Left colon (tissue), 2 donors: ENCODE measurements at regions not wholly inside any gene's neighbourhood (a gene's known extent, or its start where the extent isn't known, plus 50 kb on each side); places are given as distances from the start of the nearest gene placed in this dataset.
"Not testable (repeated sequence)": the region's sequence is repeated elsewhere in the genome, so short reads cannot be mapped to it uniquely, and the experiment has no call there.

ENCODE experiments used
- ATAC-seq: fragments of 200-7000 bp; cut with Tn5 transposase; one replicate; pipeline ENCODE4 v1.9.1; 2020; ENCODE audit warnings: mild to moderate bottlenecking, moderate library complexity
- DNase-seq, 2 donors: peaks; one replicate each; pipeline ENCODE4 v3.0.0-alpha.2; 2020
- intact Hi-C, 2 donors: fragments of 100-400 bp; cut with DNase I in 1 of 2; cut with micrococcal nuclease in 1 of 2; formaldehyde crosslinking; loops; one replicate each; pipeline versions ENCODE4 v1.11.2 to v1.14.0; 2022; cut with DNase I, micrococcal nuclease
- donor health status: DM: no; HTN: no; CAD: no.
- donor health status: DM: yes; HTN: yes; CAD: no.

GRCh38 chr10:21463436-21463835 is 62.0 kb downstream of the SKIDA1 start:
- no peak for ATAC-seq
- no peak for DNase-seq
- intact Hi-C loops: no loop called here

GRCh38 chr10:21458126-21458871 is 67.2 kb downstream of the SKIDA1 start:
- ATAC-seq (no peak), DNase-seq (no peak)
- intact Hi-C loops: no loop called here

- intact Hi-C loops: no loop called here
- DNase-seq: no peak
- ATAC-seq: no peak
Observed at GRCh38 chr10:21456160-21456559, 69.3 kb downstream of the SKIDA1 start.

- intact Hi-C loops: no loop called here
- DNase-seq: no peak
- no peak for ATAC-seq
Observed at GRCh38 chr10:21452203-21452602, 73.3 kb downstream of the SKIDA1 start.

- ATAC-seq (no peak), DNase-seq (no peak)
- intact Hi-C loops: no loop called here
Observed at GRCh38 chr10:21449288-21449966, 76.1 kb downstream of the SKIDA1 start.

- intact Hi-C loops: no loop called here
- no peak for DNase-seq
- no peak for ATAC-seq
Observed at GRCh38 chr10:21445163-21445562, 80.3 kb downstream of the SKIDA1 start.

GRCh38 chr10:21441625-21442024 is 83.9 kb downstream of the SKIDA1 start:
- ATAC-seq: no peak
- intact Hi-C loops: no loop called here
- DNase-seq: no peak

- intact Hi-C loops, DNase-seq, ATAC-seq: not testable (repeated sequence)
Observed at GRCh38 chr10:21438914-21439313, 86.6 kb downstream of the SKIDA1 start.

- intact Hi-C loops: no loop called here
Observed at GRCh38 chr10:21437770-21438382, 87.6 kb downstream of the SKIDA1 start.

GRCh38 chr10:21432266-21432665 is 93.2 kb downstream of the SKIDA1 start:
- intact Hi-C loops: no loop called here
- no peak for ATAC-seq
- no peak for DNase-seq

More at GRCh38 chr10:21437770-21438382, 87.6 kb downstream of the SKIDA1 start:
- DNase-seq: no peak
- ATAC-seq: no peak

GRCh38 chr10:21431799-21432198 is 93.7 kb downstream of the SKIDA1 start:
- intact Hi-C loops: no loop called here
- ATAC-seq (no peak), DNase-seq (no peak)

GRCh38 chr10:21427804-21428481 is 97.5 kb downstream of the SKIDA1 start:
- intact Hi-C loops: no loop called here
- ATAC-seq (no peak), DNase-seq (no peak)

GRCh38 chr10:21424459-21424861 is 101.0 kb downstream of the SKIDA1 start:
- DNase-seq: no peak
- no peak for ATAC-seq
- intact Hi-C loops: no loop called here

GRCh38 chr10:21423850-21424249 is 101.6 kb downstream of the SKIDA1 start:
- no peak for ATAC-seq
- DNase-seq: no peak
- intact Hi-C loops: no loop called here

- DNase-seq (no peak), ATAC-seq (no peak)
- intact Hi-C loops: no loop called here
Observed at GRCh38 chr10:21423338-21423737, 102.1 kb downstream of the SKIDA1 start.

- intact Hi-C loops: no loop called here
- no peak for ATAC-seq
Observed at GRCh38 chr10:21421794-21422193, 103.7 kb downstream of the SKIDA1 start.

GRCh38 chr10:21421016-21421415 is 104.5 kb downstream of the SKIDA1 start:
- no peak for DNase-seq
- ATAC-seq: no peak
- intact Hi-C loops: no loop called here

More at GRCh38 chr10:21421794-21422193, 103.7 kb downstream of the SKIDA1 start:
- DNase-seq: no peak

GRCh38 chr10:21418981-21419576 is 106.4 kb downstream of the SKIDA1 start:
- intact Hi-C loops, ATAC-seq, DNase-seq: not testable (repeated sequence)

- no peak for ATAC-seq
- DNase-seq: no peak
- intact Hi-C loops: no loop called here
Observed at GRCh38 chr10:21417172-21417712, 108.2 kb downstream of the SKIDA1 start.
